T-helper 22 cell (primary cell): ENCODE measurements at regions not wholly inside any gene's neighbourhood (a gene's known extent, or its start where the extent isn't known, plus 50 kb on each side); places are given as distances from the start of the nearest gene placed in this dataset.

Experiments
- DNase-seq: peaks from one replicate; pipeline ENCODE4 v3.0.0-alpha.2; 2020; ENCODE audit warnings: low read depth

DNA sequence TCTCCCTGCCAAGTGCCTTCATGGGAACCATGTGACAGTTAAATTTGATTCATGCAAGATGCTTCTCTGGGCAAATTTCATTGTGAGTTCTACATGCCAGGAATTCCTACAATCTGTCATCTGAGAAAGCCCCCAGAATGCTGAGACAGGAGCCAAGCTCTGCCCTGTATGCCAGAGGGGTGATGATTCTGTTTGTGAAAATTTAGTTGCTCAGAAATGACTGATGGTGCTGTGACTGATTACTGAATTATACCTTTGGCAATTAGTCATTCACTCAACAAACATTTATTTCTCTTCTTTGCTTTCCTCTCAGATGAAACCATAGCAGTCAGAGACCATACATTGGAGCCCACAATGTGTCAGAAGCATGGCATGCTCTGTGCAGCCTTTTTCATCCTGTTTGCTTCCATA is 69.0 kb upstream of the ZBED5 start:
- DNase-seq: no peak

DNA sequence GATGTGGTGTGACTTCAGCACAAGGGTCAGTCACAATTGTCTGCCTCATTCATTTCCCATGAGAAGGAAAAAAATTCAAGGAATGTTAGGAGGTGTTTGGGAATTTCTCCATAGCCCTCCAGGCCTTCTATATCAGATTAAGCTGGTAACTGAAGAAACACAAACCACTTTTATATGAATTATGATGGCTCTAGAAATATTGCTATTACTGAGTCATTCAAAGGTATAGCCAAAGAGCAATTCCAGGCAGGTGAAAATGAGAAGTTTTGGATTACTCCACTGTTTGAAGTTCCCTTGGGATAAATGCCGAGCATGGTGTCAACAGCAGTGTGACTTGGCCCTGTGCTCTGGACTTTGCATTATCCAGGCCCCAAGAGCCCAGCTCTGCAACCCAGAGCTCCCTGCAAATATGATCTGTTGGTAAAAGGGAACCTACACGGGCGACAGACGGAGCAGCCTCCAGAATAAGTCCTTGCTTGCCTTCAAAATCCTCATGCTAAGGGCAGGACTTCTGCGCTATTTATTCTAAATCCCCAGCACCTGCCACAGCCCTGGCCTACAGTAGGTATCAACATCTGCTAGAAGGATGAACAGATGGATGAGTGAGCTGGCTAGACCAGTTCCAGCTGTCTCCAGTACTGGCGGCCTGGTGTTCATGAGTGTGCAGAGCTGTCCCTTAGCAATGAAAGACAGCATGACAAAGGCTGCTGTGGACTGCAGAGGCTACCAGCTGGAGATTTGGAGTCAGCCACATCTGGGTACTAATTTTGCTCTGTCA is 67.5 kb upstream of the ZBED5 start:
- no peak for DNase-seq

DNA sequence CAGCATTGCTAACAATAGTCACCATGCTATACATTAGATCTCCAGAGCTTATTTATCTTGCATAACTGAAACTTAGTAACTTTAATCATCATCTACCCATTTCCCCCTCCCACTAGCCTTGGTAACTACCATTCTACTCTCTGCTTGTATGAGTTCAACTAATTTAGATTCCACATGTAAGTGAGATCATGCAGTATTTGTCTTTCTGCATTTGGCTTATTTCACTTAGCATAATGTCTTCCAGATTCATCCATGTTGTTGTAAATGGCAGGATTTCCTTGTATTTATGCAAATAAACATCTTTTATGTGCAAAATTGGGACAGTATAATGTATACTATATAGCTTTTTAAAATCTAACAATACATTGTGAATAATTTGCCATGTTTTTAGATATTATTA is 66.0 kb upstream of the ZBED5 start:
- DNase-seq: no peak

- DNase-seq: no peak
Measured at GRCh38 chr11:10922892-10923291, 65.0 kb upstream of the ZBED5 start.

GRCh38 chr11:10920875-10921274 is 63.0 kb upstream of the ZBED5 start:
- DNase-seq: no peak

GRCh38 chr11:10920205-10920604 is 62.4 kb upstream of the ZBED5 start:
- no peak for DNase-seq

GRCh38 chr11:10918698-10919097 is 60.8 kb upstream of the ZBED5 start:
- DNase-seq: no peak

DNA sequence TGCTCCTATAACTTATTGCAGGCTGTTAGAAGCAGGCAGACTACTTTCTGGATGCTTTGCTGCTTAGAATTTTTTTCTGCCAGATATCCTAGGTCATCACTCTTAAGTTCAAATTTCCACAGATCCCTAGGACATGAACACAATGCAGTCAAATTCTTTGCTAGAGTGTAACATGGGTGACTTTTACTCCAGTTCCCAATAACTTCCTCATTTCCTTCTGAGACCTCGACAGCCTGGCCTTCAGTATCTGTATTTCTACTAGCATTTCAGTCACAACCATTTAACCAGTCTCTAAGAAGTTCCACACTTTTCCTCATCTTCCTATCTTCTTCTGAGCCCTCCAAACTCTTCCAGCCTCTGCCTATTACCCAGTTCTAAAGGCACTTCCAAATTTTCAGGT is 60.4 kb upstream of the ZBED5 start:
- no peak for DNase-seq

- no peak for DNase-seq
Measured at GRCh38 chr11:10917802-10918201, 59.9 kb upstream of the ZBED5 start.

GRCh38 chr11:10916665-10917064 is 58.8 kb upstream of the ZBED5 start:
- DNase-seq: no peak

DNA sequence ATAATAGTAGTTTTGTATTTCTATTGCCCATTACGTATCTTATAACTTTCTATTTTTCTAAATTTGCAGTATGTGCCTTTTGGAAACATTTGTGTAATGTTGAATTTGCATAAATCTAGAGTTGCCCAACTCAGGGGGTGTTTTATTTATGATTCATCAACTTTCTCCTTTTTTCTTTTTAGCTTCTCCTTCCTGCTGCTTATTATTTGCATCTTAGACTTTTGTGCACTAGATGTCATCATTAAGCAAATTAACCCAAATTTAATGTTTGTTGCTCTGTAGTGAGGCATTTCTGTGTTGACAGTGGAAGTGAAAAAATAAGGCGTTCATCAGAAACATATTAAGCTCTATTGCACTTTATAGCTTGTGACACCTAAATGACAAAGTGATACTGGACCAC is 56.2 kb upstream of the ZBED5 start:
- DNase-seq: no peak

DNA sequence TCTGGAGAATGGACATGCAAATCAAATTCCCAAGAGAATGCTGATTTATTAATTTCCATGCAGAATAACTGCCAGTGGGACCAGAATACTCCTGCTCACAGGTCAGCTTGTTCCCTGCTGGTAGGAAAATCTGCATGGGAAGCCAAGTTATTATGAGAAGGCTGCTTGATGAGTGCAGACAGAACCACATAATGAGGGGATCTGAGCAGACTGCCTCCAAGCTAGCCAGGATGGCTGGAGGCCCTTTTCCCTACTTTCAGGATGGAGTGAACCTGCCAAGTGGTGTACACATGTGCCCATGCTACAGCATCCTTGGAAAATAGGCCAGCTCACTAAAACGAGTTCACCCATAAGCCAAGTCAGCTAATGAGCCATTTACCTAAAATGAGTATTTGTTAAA is 55.2 kb upstream of the ZBED5 start:
- DNase-seq: no peak

- no peak for DNase-seq
Measured at GRCh38 chr11:10911907-10912306, 54.1 kb upstream of the ZBED5 start.

- no peak for DNase-seq
Measured at GRCh38 chr11:10909141-10909883, 51.5 kb upstream of the ZBED5 start.

DNA sequence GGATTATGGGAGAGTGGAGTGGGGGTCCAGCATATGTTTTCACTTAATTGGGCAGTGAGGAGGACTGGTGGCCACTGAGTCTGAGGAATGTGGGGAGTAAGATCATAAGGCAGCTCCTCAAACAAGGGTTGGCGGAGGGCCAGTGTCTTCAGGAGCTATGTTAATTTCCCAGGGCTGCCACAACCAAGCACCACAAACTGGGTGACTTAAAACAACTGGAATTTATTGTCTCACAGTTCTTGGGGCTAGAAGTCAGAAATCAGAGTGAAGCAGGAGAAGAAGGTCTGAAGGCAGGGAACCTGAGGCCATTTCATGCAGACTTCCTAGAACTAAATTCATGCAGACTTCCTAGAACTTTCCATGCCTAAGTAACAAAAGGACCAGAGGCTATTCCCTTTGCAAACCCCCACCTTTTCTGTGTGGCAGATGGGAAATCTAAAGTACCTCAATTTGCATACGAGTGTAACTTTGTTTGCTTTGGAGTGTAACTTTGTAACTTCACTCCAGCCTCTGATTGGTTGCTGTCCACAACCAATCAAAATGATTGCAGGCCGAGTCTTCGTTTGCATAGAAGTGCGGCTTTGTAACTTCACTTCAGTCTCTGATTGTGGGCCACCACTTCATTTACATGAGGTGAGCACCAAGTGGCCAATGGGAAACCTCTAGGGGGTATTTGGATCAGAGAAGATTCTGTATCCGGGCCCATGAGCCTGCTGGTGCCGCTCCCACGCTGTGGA is 50.5 kb upstream of the ZBED5 start:
- no peak for DNase-seq
